K562 (cell line): ENCODE measurements at regions not wholly inside any gene's neighbourhood (a gene's known extent, or its start where the extent isn't known, plus 50 kb on each side); places are given as distances from the start of the nearest gene placed in this dataset.
A peak's percentile ranks its signal among the peaks of the same experiment; 100 is the strongest.

ENCODE experiments used
- ATAC-seq: fragments of 200-7000 bp; cut with Tn5 transposase; 3 replicates; pipeline ENCODE4 v1.9.1; 2020; ENCODE audit warnings: moderate library complexity
- BruUV-seq: library from RNA; stranded (reverse); fragments of 400-500 nt; replicated peaks from 2 replicates; lab custom pipeline; 2021; lab: Mats Ljungman, UMichigan
- CTCF ChIA-PET: fragments of 300-600 bp; formaldehyde crosslinking; extraction: SDS; loops from one replicate; lab custom pipeline; 2021; ENCODE audit warnings: low intra/inter-chr PET ratio; lab: Yijun Ruan, JAX
- POLR2A ChIA-PET: fragments of 300-600, 350-650 bp; sonication (Branson Sonifier 250); formaldehyde crosslinking; extraction: SDS; loops from one replicate; lab custom pipeline; 2021; ENCODE audit warnings: antibody characterized with exemption, inconsistent platforms; lab: Yijun Ruan, JAX
- DNase-seq, 4 experiments: peaks; one replicate each; pipeline versions ENCODE4 v3.0.0 to v3.0.0-alpha.2; 2011 to 2018; ENCODE audit warnings: low spot score in 3 of 4, mixed read lengths in 3 of 4; ENCODE audit errors: extremely low read depth in 1 of 4
- FAIRE-seq: peaks from 2 replicates; lab custom pipeline; 2011; peaks lifted over from hg19 to GRCh38; lab: Jason Lieb, UNC
- H2AFZ ChIP-seq: 2 replicates; pipeline ENCODE4 v1.6.0; 2011; ENCODE audit warnings: low read depth, low read length, control low read depth, inconsistent platforms
- H3K27ac ChIP-seq: fragments of 200-600 bp; 3 replicates; pipeline ENCODE4 v1.8.0; 2011; ENCODE audit warnings: low read depth, mild to moderate bottlenecking, control low read depth, inconsistent platforms, low read length, moderate library complexity, mixed read lengths; ENCODE audit errors: extremely low read depth
- H3K27me3 ChIP-seq, 2 experiments: fragments of 300-600 bp in 1 of 2; 2 replicates in 1 of 2; 3 replicates in 1 of 2; pipeline versions ENCODE4 v1.6.0 to v1.8.0; 2011; ENCODE audit warnings: inconsistent platforms in 2 of 2, low read length in 2 of 2, mild to moderate bottlenecking in 1 of 2, mixed read lengths in 1 of 2, moderate library complexity in 1 of 2; ENCODE audit not compliant: control insufficient read depth in 2 of 2, insufficient read depth in 2 of 2
- H3K36me3 ChIP-seq: fragments of 300-600 bp; 3 replicates; pipeline ENCODE4 v1.8.0; 2011; ENCODE audit warnings: mild to moderate bottlenecking, low read length, inconsistent platforms; ENCODE audit not compliant: control insufficient read depth, insufficient read depth
- H3K4me1 ChIP-seq, 2 experiments: fragments of 200-600 bp in 1 of 2; replicated peaks in 1 of 2; 2 replicates in 1 of 2; 3 replicates in 1 of 2; pipeline versions ENCODE4 v1.5.1 to v1.8.0; 2011; ENCODE audit warnings: inconsistent platforms in 2 of 2, low read length in 2 of 2, mild to moderate bottlenecking in 1 of 2, mixed read lengths in 1 of 2, moderate library complexity in 1 of 2; ENCODE audit not compliant: control insufficient read depth in 2 of 2, insufficient read depth in 2 of 2
- H3K4me2 ChIP-seq: 2 replicates; pipeline ENCODE4 v1.6.1; 2011; ENCODE audit warnings: low read length, control low read depth, inconsistent platforms, mixed read lengths; ENCODE audit not compliant: insufficient read depth
- H3K4me3 ChIP-seq: fragments of 200-600 bp; sonication (generic), shearing (Covaris generic); 2 replicates; pipeline ENCODE4 v1.5.1; 2016; ENCODE audit warnings: control low read depth, inconsistent platforms
- H3K79me2 ChIP-seq: fragments of 200-600 bp; 3 replicates; pipeline ENCODE4 v1.8.0; 2011; ENCODE audit warnings: low read length, inconsistent platforms; ENCODE audit not compliant: control insufficient read depth, insufficient read depth
- H3K9ac ChIP-seq, 2 experiments: 2 replicates each; pipeline versions ENCODE4 v1.6.0 to v1.6.1; 2011; ENCODE audit warnings: low read depth in 2 of 2, low read length in 2 of 2, control low read depth in 1 of 2, inconsistent platforms in 1 of 2, mild to moderate bottlenecking in 1 of 2, mixed read lengths in 1 of 2; ENCODE audit not compliant: insufficient read depth in 1 of 2
- H3K9me1 ChIP-seq: one replicate; pipeline ENCODE4 v1.6.0; 2011; ENCODE audit warnings: inconsistent platforms, mild to moderate bottlenecking, low read length, moderate library complexity; ENCODE audit not compliant: control insufficient read depth, insufficient read depth
- H3K9me3 ChIP-seq: replicated peaks from 2 replicates; pipeline ENCODE4 v1.5.1; 2011; ENCODE audit warnings: low read depth, low read length, inconsistent platforms; ENCODE audit not compliant: control insufficient read depth, insufficient read depth
- H4K20me1 ChIP-seq: replicated peaks from 2 replicates; pipeline ENCODE4 v1.6.1; 2011; ENCODE audit warnings: low read length, inconsistent platforms, mixed read lengths; ENCODE audit not compliant: control insufficient read depth, insufficient read depth
- BRD9 ChIP-seq: fragments of 450-650 bp; IDR thresholded peaks from 2 replicates; pipeline ENCODE4 v1.6.1; 2018; ENCODE audit warnings: low read depth; ENCODE audit not compliant: partially characterized antibody
- C11orf30 ChIP-seq: fragments of 450-650 bp; IDR thresholded peaks from 2 replicates; pipeline ENCODE4 v1.6.1; 2016; ENCODE audit warnings: low read depth, mild to moderate bottlenecking
- CSDE1 ChIP-seq, 2 experiments: fragments of 450-650 bp; IDR thresholded peaks; 2 replicates each; pipeline ENCODE4 v1.6.1; 2016; ENCODE audit warnings: mild to moderate bottlenecking in 1 of 2
- ETS2 ChIP-seq: IDR thresholded peaks from 2 replicates; pipeline ENCODE4 v1.6.1; 2016; ENCODE audit warnings: borderline replicate concordance, missing genetic modification characterization, mild to moderate bottlenecking, moderate library complexity, missing compliant biosample characterization; ENCODE audit not compliant: poor library complexity, severe bottlenecking
- MAFG ChIP-seq: fragments of 450-650 bp; conservative IDR thresholded peaks from 2 replicates; pipeline ENCODE4 v1.6.1; 2016; ENCODE audit warnings: missing genetic modification characterization, missing compliant biosample characterization
- MAFK ChIP-seq: IDR thresholded peaks from 2 replicates; pipeline ENCODE4 v1.6.1; 2011; ENCODE audit warnings: low read length, improper control_type of control experiment
- MAZ ChIP-seq, 2 experiments: fragments of 450-650 bp in 1 of 2; sonication (generic) in 1 of 2; formaldehyde crosslinking; IDR thresholded peaks in 1 of 2; conservative IDR thresholded peaks in 1 of 2; 2 replicates each; pipeline versions ENCODE4 v1.4.0 to v1.5.0; 2020; ENCODE audit warnings: mild to moderate bottlenecking in 1 of 2, missing genetic modification reagents in 1 of 2
- MYC ChIP-seq, 2 experiments: fragments of 250-450 bp in 1 of 2; sonication (Bioruptor Pico) in 1 of 2; IDR thresholded peaks; 2 replicates each; pipeline versions ENCODE4 v1.5.1 to v1.6.1; 2012 to 2021; ENCODE audit warnings: low read depth in 2 of 2, borderline replicate concordance in 1 of 2, improper control_type of control experiment in 1 of 2, low read length in 1 of 2, mild to moderate bottlenecking in 1 of 2, moderate library complexity in 1 of 2
- PHF20 ChIP-seq: fragments of 450-650 bp; IDR thresholded peaks from 2 replicates; pipeline ENCODE4 v1.6.1; 2018; ENCODE audit not compliant: partially characterized antibody
- PTTG1 ChIP-seq: fragments of 450-650 bp; IDR thresholded peaks from 2 replicates; pipeline ENCODE4 v1.6.1; 2016; ENCODE audit warnings: low read depth, mild to moderate bottlenecking, missing genetic modification characterization, missing compliant biosample characterization
- RUNX1 ChIP-seq: sonication (generic); IDR thresholded peaks from 2 replicates; pipeline ENCODE4 v1.6.1; 2016; ENCODE audit warnings: antibody characterized with exemption, low read depth
- SRSF9 ChIP-seq: fragments of 200-400 bp; formaldehyde crosslinking; IDR thresholded peaks from 2 replicates; pipeline ENCODE4 v1.6.1; 2017; ENCODE audit warnings: low read depth, low read length, borderline replicate concordance
- ZNF165 ChIP-seq: fragments of 250-450 bp; sonication (Bioruptor Pico); IDR thresholded peaks from 2 replicates; pipeline ENCODE4 v1.4.0; 2020; ENCODE audit warnings: borderline replicate concordance
- ZNF174 ChIP-seq: fragments of 250-450 bp; sonication (Bioruptor Pico); IDR thresholded peaks from 2 replicates; pipeline ENCODE4 v1.4.0; 2020; ENCODE audit warnings: mild to moderate bottlenecking
- ZNF175 ChIP-seq: fragments of 200-800 bp; sonication (Bioruptor generic); IDR thresholded peaks from 2 replicates; pipeline ENCODE4 v1.6.1; 2016; ENCODE audit warnings: low read depth, mild to moderate bottlenecking, missing genetic modification characterization, missing compliant biosample characterization
- ZNF253 ChIP-seq: fragments of 250-450 bp; sonication (Bioruptor Pico); conservative IDR thresholded peaks from 2 replicates; pipeline ENCODE4 v1.6.1; 2021; ENCODE audit warnings: mild to moderate bottlenecking
- ZNF316 ChIP-seq: fragments of 450-650 bp; IDR thresholded peaks from 2 replicates; pipeline ENCODE4 v1.6.1; 2016
- WGBS: fragments of 100-300 bp; shearing (Covaris generic); methylation state at CpG from one replicate; pipeline ENCODE4 v1.1.6; 2016; ENCODE audit warnings: low coverage, mixed read lengths; ENCODE audit not compliant: insufficient coverage; ENCODE audit errors: missing lambda C conversion rate; 5-methylcytosine and 5-hydroxymethylcytosine counted together
- in situ Hi-C: fragments of 300-500 bp; cut with MboI; formaldehyde crosslinking; loops from 4 replicates; pipeline ENCODE4 v1.15.0; 2018; ENCODE audit warnings: inconsistent platforms, mixed read lengths
- intact Hi-C: fragments of 100-400 bp; cut with micrococcal nuclease; formaldehyde crosslinking; loops from 2 replicates; pipeline ENCODE4 v1.14.2; 2022
- TF ChIP-seq, protein P1 (sequence below): fragments of 250-450 bp; sonication (Bioruptor Pico); IDR thresholded peaks from 2 replicates; pipeline ENCODE4 v1.5.1; 2021; ENCODE audit warnings: mild to moderate bottlenecking
- TF ChIP-seq, protein P2 (sequence below): fragments of 450-650 bp; formaldehyde crosslinking; IDR thresholded peaks from 2 replicates; pipeline ENCODE4 v1.4.0; 2020; ENCODE audit warnings: mild to moderate bottlenecking, moderate library complexity
- TF ChIP-seq, protein P3 (sequence below): sonication (generic); formaldehyde crosslinking; IDR thresholded peaks from 2 replicates; pipeline ENCODE4 v1.8.1; 2023; ENCODE audit warnings: mild to moderate bottlenecking, missing genetic modification reagents

DNA sequence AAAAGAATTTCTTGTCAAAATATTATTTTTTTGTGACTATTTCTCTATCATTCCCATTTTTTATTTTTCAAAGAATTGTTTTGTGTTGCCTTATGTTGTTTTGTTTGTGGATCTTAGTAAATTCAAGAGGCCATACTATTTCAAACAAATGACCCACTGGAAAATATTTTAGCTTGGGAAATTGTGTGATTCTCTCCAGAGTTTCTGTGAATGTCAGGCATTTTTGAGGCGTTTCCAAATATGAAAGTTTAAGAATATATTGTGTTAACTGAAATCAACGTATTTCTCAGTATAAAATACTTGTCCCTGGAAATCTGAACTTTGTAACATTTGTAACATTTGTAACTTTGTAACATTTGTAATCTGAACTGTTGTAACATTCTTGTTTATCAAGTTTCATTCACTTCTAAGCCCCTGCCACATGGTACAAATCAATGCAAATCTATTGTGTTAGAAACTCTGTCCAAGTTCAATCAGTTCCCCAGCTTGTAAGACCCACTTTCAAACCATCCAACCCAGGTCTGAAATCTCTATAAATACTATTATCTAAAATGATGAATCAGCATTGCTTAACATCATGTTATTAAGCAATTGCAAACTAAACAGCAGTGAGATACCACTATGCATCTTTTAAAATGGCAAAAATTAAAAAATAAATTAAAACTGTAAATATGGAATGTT is 465.4 kb upstream of the GRID2 start:
- ChIA-PET CTCF (no interaction called here), POLR2A (no interaction called here)
- H3K36me3 ChIP-seq, result no peaks in the 10 kb centered on the region
- ATAC-seq (no peak), FAIRE-seq (no peak), DNase-seq (no peak)
- H3K27me3 ChIP-seq, result no peaks in the 10 kb centered on the region
- no peak overlapping the region for H3K4me3 ChIP-seq
- H3K9me1 ChIP-seq, result no peaks in the 10 kb centered on the region
- no TSS peak for BruUV-seq
- in situ Hi-C loops (no loop called here), intact Hi-C loops (no loop called here)
- H4K20me1 ChIP-seq, result no peaks in the 10 kb centered on the region
- H3K4me1 ChIP-seq, result no peaks in the 10 kb centered on the region
- no peak overlapping the region for H2AFZ ChIP-seq
- WGBS, result 0% methylated on average over 2 of the region's 2 CpGs
- H3K27ac ChIP-seq, result no peak overlapping the region
- H3K79me2 ChIP-seq, result no peaks in the 10 kb centered on the region
- no peak overlapping the region for H3K4me2 ChIP-seq
- H3K9ac ChIP-seq, result no peak overlapping the region
- H3K9me3 ChIP-seq, result 0 out of 2 replicates have a peak, but pooled peaks cover 3% of the 10 kb centered on the region
- TF ChIP-seq, protein P1, sequence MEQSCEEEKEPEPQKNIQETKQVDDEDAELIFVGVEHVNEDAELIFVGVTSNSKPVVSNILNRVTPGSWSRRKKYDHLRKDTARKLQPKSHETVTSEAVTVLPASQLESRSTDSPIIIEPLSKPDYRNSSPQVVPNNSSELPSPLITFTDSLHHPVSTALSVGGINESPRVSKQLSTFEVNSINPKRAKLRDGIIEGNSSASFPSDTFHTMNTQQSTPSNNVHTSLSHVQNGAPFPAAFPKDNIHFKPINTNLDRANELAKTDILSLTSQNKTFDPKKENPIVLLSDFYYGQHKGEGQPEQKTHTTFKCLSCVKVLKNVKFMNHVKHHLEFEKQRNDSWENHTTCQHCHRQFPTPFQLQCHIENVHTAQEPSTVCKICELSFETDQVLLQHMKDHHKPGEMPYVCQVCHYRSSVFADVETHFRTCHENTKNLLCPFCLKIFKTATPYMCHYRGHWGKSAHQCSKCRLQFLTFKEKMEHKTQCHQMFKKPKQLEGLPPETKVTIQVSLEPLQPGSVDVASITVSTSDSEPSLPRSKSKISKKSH, result no peak
- TF ChIP-seq, protein P2, sequence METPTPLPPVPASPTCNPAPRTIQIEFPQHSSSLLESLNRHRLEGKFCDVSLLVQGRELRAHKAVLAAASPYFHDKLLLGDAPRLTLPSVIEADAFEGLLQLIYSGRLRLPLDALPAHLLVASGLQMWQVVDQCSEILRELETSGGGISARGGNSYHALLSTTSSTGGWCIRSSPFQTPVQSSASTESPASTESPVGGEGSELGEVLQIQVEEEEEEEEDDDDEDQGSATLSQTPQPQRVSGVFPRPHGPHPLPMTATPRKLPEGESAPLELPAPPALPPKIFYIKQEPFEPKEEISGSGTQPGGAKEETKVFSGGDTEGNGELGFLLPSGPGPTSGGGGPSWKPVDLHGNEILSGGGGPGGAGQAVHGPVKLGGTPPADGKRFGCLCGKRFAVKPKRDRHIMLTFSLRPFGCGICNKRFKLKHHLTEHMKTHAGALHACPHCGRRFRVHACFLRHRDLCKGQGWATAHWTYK (CRISPR knock-in tag), result no peak
- TF ChIP-seq MAZ (CRISPR knock-in tag; conservative IDR thresholded peaks at IDR 0.05 in 1 of 2, IDR thresholded peaks at IDR 0.05 in 1 of 2) (no peak), ZNF174 (CRISPR knock-in tag) (no peak), C11orf30 (0 out of 2 replicates have a peak, but pooled peaks have one; percentile 19), ZNF253 (CRISPR knock-in tag) (no peak), MAFK (peak; percentile 42; the same call in 1 of the 2 replicates), PTTG1 (tag) (no peak), PHF20 (no peak), ZNF165 (CRISPR knock-in tag) (no peak), MAFG (tag) (peak; percentile 21; the same call in 1 of the 2 replicates), MYC (IDR thresholded peaks at IDR 0.05; ENCODE audit: low read depth, low read length) (no peak), MYC (CRISPR knock-in tag; IDR thresholded peaks at IDR 0.05; ENCODE audit: borderline replicate concordance, low read depth) (no peak), ZNF316 (peak; percentile 38; the same call in 1 of the 2 replicates), SRSF9 (no peak), ETS2 (no peak), RUNX1 (no peak), ZNF175 (no peak), CSDE1 (IDR thresholded peaks at IDR 0.05) (no peak), BRD9 (no peak)
- TF ChIP-seq, protein P3, sequence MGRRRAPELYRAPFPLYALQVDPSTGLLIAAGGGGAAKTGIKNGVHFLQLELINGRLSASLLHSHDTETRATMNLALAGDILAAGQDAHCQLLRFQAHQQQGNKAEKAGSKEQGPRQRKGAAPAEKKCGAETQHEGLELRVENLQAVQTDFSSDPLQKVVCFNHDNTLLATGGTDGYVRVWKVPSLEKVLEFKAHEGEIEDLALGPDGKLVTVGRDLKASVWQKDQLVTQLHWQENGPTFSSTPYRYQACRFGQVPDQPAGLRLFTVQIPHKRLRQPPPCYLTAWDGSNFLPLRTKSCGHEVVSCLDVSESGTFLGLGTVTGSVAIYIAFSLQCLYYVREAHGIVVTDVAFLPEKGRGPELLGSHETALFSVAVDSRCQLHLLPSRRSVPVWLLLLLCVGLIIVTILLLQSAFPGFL (CRISPR knock-in tag), result no peak
